Liver (tissue), 8 donors: ENCODE measurements at regions not wholly inside any gene's neighbourhood (a gene's known extent, or its start where the extent isn't known, plus 50 kb on each side); places are given as distances from the start of the nearest gene placed in this dataset.
"Not testable (repeated sequence)": the region's sequence is repeated elsewhere in the genome, so short reads cannot be mapped to it uniquely, and the experiment has no call there.

ENCODE experiments used
- DNase-seq: peaks from one replicate; pipeline ENCODE4 v3.0.0-alpha.2; 2017; ENCODE audit warnings: low spot score
- H3K27ac ChIP-seq, 2 donors: one replicate each; pipeline ENCODE4 v1.7.0; 2013; ENCODE audit warnings: inconsistent platforms in 2 of 2, low read length in 2 of 2, control low read depth in 1 of 2, low read depth in 1 of 2, mild to moderate bottlenecking in 1 of 2
- H3K27me3 ChIP-seq, 4 donors: one replicate each; pipeline versions ENCODE4 v1.6.1 to v1.7.0; 2013; ENCODE audit warnings: low read length in 3 of 4, inconsistent platforms in 1 of 4, mild to moderate bottlenecking in 1 of 4, moderate library complexity in 1 of 4; ENCODE audit not compliant: control insufficient read depth in 4 of 4, insufficient read depth in 4 of 4
- H3K36me3 ChIP-seq, 4 donors: one replicate each; pipeline versions ENCODE4 v1.6.1 to v1.7.0; 2013; ENCODE audit warnings: low read length in 3 of 4, mild to moderate bottlenecking in 3 of 4, low read depth in 1 of 4, moderate library complexity in 1 of 4; ENCODE audit not compliant: control insufficient read depth in 4 of 4, insufficient read depth in 3 of 4
- H3K4me1 ChIP-seq, 4 donors: one replicate each; pipeline versions ENCODE4 v1.6.1 to v1.7.0; 2013; ENCODE audit warnings: low read length in 3 of 4, mild to moderate bottlenecking in 3 of 4, moderate library complexity in 1 of 4; ENCODE audit not compliant: control insufficient read depth in 4 of 4, insufficient read depth in 4 of 4
- H3K4me3 ChIP-seq, 3 donors: one replicate each; pipeline versions ENCODE4 v1.6.1 to v1.7.0; 2013; ENCODE audit warnings: low read length in 3 of 3, control low read depth in 1 of 3, low read depth in 1 of 3, mild to moderate bottlenecking in 1 of 3
- H3K9ac ChIP-seq, 2 donors: one replicate each; pipeline ENCODE4 v1.7.0; 2013; ENCODE audit warnings: low read length in 2 of 2, mild to moderate bottlenecking in 2 of 2, moderate library complexity in 2 of 2, control low read depth in 1 of 2, low read depth in 1 of 2
- H3K9me3 ChIP-seq, 4 donors: one replicate each; pipeline versions ENCODE4 v1.6.1 to v1.7.0; 2013; ENCODE audit warnings: low read length in 3 of 4; ENCODE audit not compliant: control insufficient read depth in 4 of 4
- ATF3 ChIP-seq: IDR thresholded peaks from 2 replicates; pipeline ENCODE4 v1.6.1; 2016; ENCODE audit warnings: antibody characterized with exemption
- FOXA1 ChIP-seq: IDR thresholded peaks from 2 replicates; pipeline ENCODE4 v1.6.1; 2016; ENCODE audit warnings: antibody characterized with exemption
- FOXA2 ChIP-seq: IDR thresholded peaks from 2 replicates; pipeline ENCODE4 v1.6.1; 2016; ENCODE audit warnings: antibody characterized with exemption
- GABPA ChIP-seq, 2 donors: IDR thresholded peaks in 1 of 2; conservative IDR thresholded peaks in 1 of 2; 2 replicates each; pipeline ENCODE4 v1.6.1; 2016; ENCODE audit warnings: antibody characterized with exemption in 2 of 2, mild to moderate bottlenecking in 1 of 2, moderate library complexity in 1 of 2
- HNF4A ChIP-seq, 2 donors: conservative IDR thresholded peaks; 2 replicates each; pipeline ENCODE4 v1.6.1; 2016; ENCODE audit warnings: antibody characterized with exemption in 2 of 2, mild to moderate bottlenecking in 2 of 2
- JUND ChIP-seq, 2 donors: IDR thresholded peaks; 2 replicates each; pipeline ENCODE4 v1.6.1; 2016; ENCODE audit warnings: antibody characterized with exemption in 2 of 2
- MAX ChIP-seq: IDR thresholded peaks from 2 replicates; pipeline ENCODE4 v1.6.1; 2016; ENCODE audit warnings: antibody characterized with exemption
- NR2F2 ChIP-seq: IDR thresholded peaks from 2 replicates; pipeline ENCODE4 v1.6.1; 2016; ENCODE audit warnings: antibody characterized with exemption
- RAD21 ChIP-seq, 2 donors: IDR thresholded peaks; 2 replicates each; pipeline ENCODE4 v1.6.1; 2016; ENCODE audit warnings: antibody characterized with exemption in 2 of 2, mild to moderate bottlenecking in 2 of 2
- SP1 ChIP-seq: IDR thresholded peaks from 2 replicates; pipeline ENCODE4 v1.6.1; 2018; ENCODE audit warnings: antibody characterized with exemption, mild to moderate bottlenecking
- TAF1 ChIP-seq: conservative IDR thresholded peaks from 2 replicates; pipeline ENCODE4 v1.6.1; 2016; ENCODE audit warnings: antibody characterized with exemption, mild to moderate bottlenecking
- YY1 ChIP-seq: IDR thresholded peaks from 2 replicates; pipeline ENCODE4 v1.6.1; 2016; ENCODE audit warnings: antibody characterized with exemption, mild to moderate bottlenecking
- WGBS: extraction: QIAGEN DNeasy Blood & Tissue Kit; methylation state at CpG from one replicate; pipeline ENCODE4 v1.1.7; 2013; 5-methylcytosine and 5-hydroxymethylcytosine counted together
- TF ChIP-seq, protein P1 (sequence below): IDR thresholded peaks from 2 replicates; pipeline ENCODE4 v1.6.1; 2016; ENCODE audit warnings: antibody characterized with exemption, mild to moderate bottlenecking
- TF ChIP-seq, protein P2 (sequence below): fragments of 150-350 bp; IDR thresholded peaks from 2 replicates; pipeline ENCODE4 v1.5.1; 2017; ENCODE audit warnings: improper control_type of control experiment, low read depth, low read length; ENCODE audit not compliant: missing input control
- donor health status: healthy.
- donor health status: healthy.
- donor health status: healthy.
- donor health status: healthy.
- donor health status: healthy.

DNA sequence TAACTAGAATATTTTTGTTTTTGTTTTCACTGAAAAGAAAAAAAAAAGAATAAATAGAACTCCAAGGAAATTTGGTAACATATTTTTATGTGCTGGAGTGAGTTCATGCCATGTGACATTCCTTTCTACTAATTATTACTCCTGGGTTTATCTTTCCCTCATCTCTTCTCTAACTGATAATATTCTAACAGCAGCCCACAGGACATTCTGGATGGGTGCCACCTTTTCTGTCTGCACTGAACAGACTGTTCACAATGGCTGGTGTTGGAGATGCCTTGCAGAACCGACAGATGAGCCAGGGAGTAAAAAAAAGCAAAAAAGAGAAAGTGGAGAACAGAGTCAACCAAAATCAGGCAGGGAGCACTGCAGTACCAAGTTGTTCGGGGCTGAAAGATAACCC lies 151.3 kb downstream of the OR4M2 start:
- peaks cover 0 to 4% (median 1%) of the 10 kb centered on the region in 4 donors for H3K9me3 ChIP-seq
- no peaks in the 10 kb centered on the region for H3K36me3 ChIP-seq
- H3K4me3 ChIP-seq, result no peak overlapping the region
- TF ChIP-seq JUND (IDR thresholded peaks at IDR 0.05) (no peak), FOXA1 (no peak), YY1 (no peak)
- H3K9ac ChIP-seq, result no peak overlapping the region
- H3K27ac ChIP-seq, result no peak overlapping the region
- DNase-seq, result no peak
- WGBS, result 57% methylated on average over 2 of the region's 2 CpGs
- peaks cover 0 to 16% (median 12%) of the 10 kb centered on the region in 4 donors for H3K4me1 ChIP-seq
- no peaks in the 10 kb centered on the region for H3K27me3 ChIP-seq

DNA sequence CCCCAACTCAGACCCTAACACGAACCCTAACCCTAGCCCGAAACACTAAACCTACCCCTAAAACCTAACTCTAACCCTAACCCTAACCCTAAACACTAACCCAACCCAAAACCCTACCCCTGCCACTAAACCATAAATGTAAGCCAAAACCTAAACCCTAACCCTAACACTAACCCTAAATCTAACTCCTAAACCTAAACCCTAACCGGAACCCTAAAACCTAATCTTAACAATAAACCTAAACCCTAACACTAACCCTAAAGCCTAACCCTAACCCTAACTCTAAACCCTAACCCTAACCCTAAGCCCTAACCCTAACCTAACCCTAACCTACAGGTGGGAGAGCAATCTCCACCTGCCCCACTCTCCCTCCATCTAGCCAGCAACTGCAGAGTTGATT lies 152.3 kb downstream of the OR4M2 start:
- Histone ChIP-seq H3K9ac (no peak overlapping the region), H3K27ac (no peak overlapping the region), H3K27me3 (no peaks in the 10 kb centered on the region), H3K4me3 (no peak overlapping the region), H3K4me1 (peaks cover 0 to 15% (median 11%) of the 10 kb centered on the region in 4 donors), H3K36me3 (no peaks in the 10 kb centered on the region), H3K9me3 (peaks cover 0 to 4% (median 1%) of the 10 kb centered on the region in 4 donors)
- WGBS, result 91% methylated on average over 3 of the region's 3 CpGs
- TF ChIP-seq RAD21 (IDR thresholded peaks at IDR 0.05) (no peak), JUND (IDR thresholded peaks at IDR 0.05) (no peak)
- TF ChIP-seq, protein P1, sequence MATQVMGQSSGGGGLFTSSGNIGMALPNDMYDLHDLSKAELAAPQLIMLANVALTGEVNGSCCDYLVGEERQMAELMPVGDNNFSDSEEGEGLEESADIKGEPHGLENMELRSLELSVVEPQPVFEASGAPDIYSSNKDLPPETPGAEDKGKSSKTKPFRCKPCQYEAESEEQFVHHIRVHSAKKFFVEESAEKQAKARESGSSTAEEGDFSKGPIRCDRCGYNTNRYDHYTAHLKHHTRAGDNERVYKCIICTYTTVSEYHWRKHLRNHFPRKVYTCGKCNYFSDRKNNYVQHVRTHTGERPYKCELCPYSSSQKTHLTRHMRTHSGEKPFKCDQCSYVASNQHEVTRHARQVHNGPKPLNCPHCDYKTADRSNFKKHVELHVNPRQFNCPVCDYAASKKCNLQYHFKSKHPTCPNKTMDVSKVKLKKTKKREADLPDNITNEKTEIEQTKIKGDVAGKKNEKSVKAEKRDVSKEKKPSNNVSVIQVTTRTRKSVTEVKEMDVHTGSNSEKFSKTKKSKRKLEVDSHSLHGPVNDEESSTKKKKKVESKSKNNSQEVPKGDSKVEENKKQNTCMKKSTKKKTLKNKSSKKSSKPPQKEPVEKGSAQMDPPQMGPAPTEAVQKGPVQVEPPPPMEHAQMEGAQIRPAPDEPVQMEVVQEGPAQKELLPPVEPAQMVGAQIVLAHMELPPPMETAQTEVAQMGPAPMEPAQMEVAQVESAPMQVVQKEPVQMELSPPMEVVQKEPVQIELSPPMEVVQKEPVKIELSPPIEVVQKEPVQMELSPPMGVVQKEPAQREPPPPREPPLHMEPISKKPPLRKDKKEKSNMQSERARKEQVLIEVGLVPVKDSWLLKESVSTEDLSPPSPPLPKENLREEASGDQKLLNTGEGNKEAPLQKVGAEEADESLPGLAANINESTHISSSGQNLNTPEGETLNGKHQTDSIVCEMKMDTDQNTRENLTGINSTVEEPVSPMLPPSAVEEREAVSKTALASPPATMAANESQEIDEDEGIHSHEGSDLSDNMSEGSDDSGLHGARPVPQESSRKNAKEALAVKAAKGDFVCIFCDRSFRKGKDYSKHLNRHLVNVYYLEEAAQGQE, result no peak
- DNase-seq, result no peak

GRCh38 chr15:22235261-22235930 lies 155.1 kb downstream of the OR4M2 start:
- H3K9me3 ChIP-seq, H3K4me3 ChIP-seq, H3K9ac ChIP-seq, DNase-seq, H3K27me3 ChIP-seq, H3K36me3 ChIP-seq, H3K4me1 ChIP-seq, H3K27ac ChIP-seq: not testable (repeated sequence)
- WGBS, result 62% methylated on average over 7 of the region's 7 CpGs

GRCh38 chr15:22236469-22236868 lies 156.1 kb downstream of the OR4M2 start:
- Histone ChIP-seq H3K4me1 (no peaks in the 10 kb centered on the region), H3K9ac (no peak overlapping the region), H3K27me3 (no peaks in the 10 kb centered on the region), H3K9me3 (peaks cover 0 to 4% (median 1%) of the 10 kb centered on the region in 4 donors), H3K27ac (no peak overlapping the region), H3K36me3 (no peaks in the 10 kb centered on the region), H3K4me3 (no peak overlapping the region)
- 68% methylated on average over 5 of the region's 5 CpGs for WGBS
- DNase-seq, result no peak
- no peak for TF ChIP-seq JUND (IDR thresholded peaks at IDR 0.05)
- TF ChIP-seq GABPA (IDR thresholded peaks at IDR 0.05 in 1 of 2, conservative IDR thresholded peaks at IDR 0.05 in 1 of 2), result no peak
- TF ChIP-seq SP1, result no peak
- TF ChIP-seq ATF3, result no peak
- TF ChIP-seq NR2F2, result no peak
- TF ChIP-seq, protein P2, sequence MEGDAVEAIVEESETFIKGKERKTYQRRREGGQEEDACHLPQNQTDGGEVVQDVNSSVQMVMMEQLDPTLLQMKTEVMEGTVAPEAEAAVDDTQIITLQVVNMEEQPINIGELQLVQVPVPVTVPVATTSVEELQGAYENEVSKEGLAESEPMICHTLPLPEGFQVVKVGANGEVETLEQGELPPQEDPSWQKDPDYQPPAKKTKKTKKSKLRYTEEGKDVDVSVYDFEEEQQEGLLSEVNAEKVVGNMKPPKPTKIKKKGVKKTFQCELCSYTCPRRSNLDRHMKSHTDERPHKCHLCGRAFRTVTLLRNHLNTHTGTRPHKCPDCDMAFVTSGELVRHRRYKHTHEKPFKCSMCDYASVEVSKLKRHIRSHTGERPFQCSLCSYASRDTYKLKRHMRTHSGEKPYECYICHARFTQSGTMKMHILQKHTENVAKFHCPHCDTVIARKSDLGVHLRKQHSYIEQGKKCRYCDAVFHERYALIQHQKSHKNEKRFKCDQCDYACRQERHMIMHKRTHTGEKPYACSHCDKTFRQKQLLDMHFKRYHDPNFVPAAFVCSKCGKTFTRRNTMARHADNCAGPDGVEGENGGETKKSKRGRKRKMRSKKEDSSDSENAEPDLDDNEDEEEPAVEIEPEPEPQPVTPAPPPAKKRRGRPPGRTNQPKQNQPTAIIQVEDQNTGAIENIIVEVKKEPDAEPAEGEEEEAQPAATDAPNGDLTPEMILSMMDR, result no peak
- no peak for TF ChIP-seq HNF4A (conservative IDR thresholded peaks at IDR 0.05)
- no peak for TF ChIP-seq YY1
- TF ChIP-seq, protein P1, result no peak
- TF ChIP-seq MAX, result no peak
- TF ChIP-seq FOXA2, result no peak
- TF ChIP-seq TAF1, result no peak
